GM10248 (cell line): ENCODE measurements at regions not wholly inside any gene's neighbourhood (a gene's known extent, or its start where the extent isn't known, plus 50 kb on each side); places are given as distances from the start of the nearest gene placed in this dataset.

Experiments used
- CTCF ChIA-PET: fragments of 300-600 bp; sonication (Branson Sonifier 250); formaldehyde crosslinking; extraction: SDS; loops from one replicate; lab custom pipeline; 2021; ENCODE audit warnings: antibody characterized with exemption; lab: Yijun Ruan, JAX
- POLR2A ChIA-PET: fragments of 350-650 bp; sonication (Branson Sonifier 250); formaldehyde crosslinking; extraction: SDS; loops from one replicate; lab custom pipeline; 2020; ENCODE audit warnings: antibody characterized with exemption; lab: Yijun Ruan, JAX
- DNase-seq: peaks from one replicate; pipeline ENCODE4 v3.0.0; 2012; ENCODE audit errors: extremely low spot score
- TF ChIP-seq, protein P1 (sequence below): IDR thresholded peaks from 2 replicates; pipeline ENCODE4 v1.5.1; 2012; ENCODE audit warnings: mild to moderate bottlenecking, low read depth; ENCODE audit errors: extremely low read depth, missing control alignments, control extremely low read depth

DNA sequence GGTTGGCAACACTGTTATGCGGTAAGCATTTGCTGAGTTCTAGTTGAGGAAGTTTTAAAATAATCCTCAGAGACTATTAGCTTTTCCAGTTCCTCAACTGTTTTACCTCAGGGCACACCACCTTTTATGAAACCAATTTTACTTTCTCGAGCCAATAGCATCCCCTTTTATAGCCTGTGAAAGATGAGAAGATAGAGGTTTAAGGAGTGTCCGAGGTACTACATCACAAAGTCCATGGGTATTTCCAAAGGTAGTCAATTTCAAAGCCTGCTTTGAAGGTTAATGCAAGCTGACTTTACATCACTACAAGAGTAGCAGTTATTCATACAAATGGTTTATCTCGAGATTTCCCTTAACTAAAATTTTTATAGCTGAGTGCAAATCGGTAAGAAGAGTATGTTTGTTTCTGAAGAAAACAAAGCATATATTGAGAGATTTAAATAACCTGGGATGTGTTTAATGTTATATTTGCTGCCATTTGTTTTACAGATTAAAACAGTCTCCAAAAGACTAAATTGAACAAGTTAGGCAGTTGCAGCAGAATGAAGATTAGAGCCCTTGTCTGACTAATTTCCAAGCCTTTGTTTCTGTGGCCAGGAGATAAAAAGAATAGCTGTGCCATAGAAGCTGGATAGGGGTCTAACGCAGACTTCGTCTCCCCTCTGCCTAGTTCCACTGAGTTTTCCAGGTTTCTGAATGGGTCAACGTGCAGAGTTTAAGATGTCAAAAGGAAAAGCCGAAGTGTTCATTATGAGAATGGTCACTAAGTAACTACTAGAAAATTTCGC, 74.7 kb upstream of the TRPC4 start:
- POLR2A ChIA-PET = no interaction called here
- TF ChIP-seq, protein P1, sequence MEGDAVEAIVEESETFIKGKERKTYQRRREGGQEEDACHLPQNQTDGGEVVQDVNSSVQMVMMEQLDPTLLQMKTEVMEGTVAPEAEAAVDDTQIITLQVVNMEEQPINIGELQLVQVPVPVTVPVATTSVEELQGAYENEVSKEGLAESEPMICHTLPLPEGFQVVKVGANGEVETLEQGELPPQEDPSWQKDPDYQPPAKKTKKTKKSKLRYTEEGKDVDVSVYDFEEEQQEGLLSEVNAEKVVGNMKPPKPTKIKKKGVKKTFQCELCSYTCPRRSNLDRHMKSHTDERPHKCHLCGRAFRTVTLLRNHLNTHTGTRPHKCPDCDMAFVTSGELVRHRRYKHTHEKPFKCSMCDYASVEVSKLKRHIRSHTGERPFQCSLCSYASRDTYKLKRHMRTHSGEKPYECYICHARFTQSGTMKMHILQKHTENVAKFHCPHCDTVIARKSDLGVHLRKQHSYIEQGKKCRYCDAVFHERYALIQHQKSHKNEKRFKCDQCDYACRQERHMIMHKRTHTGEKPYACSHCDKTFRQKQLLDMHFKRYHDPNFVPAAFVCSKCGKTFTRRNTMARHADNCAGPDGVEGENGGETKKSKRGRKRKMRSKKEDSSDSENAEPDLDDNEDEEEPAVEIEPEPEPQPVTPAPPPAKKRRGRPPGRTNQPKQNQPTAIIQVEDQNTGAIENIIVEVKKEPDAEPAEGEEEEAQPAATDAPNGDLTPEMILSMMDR = no peak
- CTCF ChIA-PET = interaction anchor here (1.2 kb wide), 1 partner anchor 9 kb away, joined by 3 read pairs; no protein-coding TSS in a partner anchor

DNA sequence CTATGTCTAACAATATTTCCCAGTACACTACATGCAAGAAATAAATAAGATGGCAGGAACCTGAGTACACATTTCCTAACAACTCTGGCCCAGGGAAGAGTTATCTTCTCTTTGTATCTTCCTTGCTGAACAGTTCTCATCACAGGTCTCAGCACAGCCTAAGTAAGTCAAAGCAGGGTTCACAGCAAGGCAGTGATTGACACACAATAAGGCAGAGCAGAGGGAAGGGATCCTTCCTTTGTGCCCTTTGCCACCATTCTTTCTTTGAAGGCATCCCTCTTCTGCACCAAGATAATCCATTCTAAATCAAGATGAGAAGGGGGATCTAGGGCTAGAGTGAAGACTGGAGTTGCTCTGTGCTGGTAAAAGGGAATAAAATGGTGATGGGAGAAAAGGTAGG, 73.4 kb upstream of the TRPC4 start:
- DNase-seq = no peak
- TF ChIP-seq, protein P1 = no peak
- POLR2A ChIA-PET = no interaction called here
- CTCF ChIA-PET = no interaction called here

More for the DNA sequence above, 74.7 kb upstream of the TRPC4 start:
- no peak for DNase-seq

DNA sequence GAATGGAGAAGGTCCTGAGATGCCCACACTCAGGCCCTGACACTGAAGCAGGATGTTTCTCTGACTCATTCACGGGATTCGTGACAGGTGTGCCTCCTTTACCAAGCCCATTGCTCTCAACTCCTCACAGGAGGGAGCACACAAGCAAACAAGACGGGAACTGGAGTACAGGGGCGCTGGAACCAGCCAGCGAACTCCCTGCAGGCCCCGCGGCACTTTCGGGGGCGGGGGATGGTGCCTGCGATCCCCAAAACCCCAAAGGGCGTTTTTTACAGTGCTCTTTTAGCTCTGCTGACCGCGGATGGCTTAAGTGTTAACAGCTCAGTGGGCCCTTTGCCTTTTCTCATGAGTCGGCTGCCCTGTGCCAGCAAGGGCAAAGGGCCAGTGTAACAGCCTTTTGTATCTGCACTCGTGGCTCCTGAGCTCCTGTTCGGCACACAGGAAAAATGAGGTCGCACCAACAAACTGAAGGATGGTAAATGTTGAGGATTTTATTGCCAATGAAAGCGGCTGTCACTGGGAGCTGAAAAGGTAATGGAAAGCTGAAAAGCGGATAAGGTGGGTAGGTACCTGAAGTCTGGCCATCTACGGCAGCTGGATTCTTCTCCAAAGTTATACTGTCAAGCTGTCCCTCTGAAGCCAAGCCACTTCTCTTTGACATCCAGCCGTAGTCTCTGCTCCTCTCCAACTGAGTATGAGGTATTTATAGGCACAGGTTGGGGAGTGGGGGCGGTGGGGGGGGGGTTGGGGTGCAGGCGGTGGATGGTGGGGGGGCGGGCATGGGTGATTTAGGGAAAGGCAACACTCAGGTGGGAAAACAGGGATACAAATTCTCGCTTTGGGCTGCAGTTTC, 65.0 kb upstream of the TRPC4 start:
- ChIA-PET CTCF (interaction anchor here (0.8 to 1.2 kb wide), 2 partner anchors 12 to 17 kb away, joined by 3 read pairs; no protein-coding TSS in a partner anchor), POLR2A (no interaction called here)
- no peak for DNase-seq
- TF ChIP-seq, protein P1 = no peak

DNA sequence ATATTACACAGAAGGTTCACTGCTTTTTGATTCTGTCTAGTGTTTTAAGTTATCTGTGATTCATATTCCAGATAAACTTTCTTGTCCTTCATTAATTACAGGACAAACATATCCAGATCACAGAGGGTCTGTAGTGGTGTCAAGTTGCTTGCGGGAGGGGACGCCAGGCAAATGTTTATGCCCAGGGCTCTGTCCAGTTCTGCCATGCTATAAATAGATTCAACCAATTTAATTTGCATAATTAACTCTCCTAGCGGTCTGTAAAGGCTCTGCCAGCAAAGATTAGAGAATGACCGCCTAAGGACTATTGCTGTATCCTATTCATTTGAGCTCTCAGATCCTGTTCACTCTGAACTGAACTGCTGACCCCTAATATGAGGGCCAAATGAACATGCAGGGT, 59.7 kb upstream of the TRPC4 start:
- ChIA-PET POLR2A (no interaction called here), CTCF (interaction anchor here (0.6 kb wide), 1 partner anchor 39 kb away, joined by 3 read pairs; no protein-coding TSS in a partner anchor)
- TF ChIP-seq, protein P1 = no peak
- DNase-seq = no peak

DNA sequence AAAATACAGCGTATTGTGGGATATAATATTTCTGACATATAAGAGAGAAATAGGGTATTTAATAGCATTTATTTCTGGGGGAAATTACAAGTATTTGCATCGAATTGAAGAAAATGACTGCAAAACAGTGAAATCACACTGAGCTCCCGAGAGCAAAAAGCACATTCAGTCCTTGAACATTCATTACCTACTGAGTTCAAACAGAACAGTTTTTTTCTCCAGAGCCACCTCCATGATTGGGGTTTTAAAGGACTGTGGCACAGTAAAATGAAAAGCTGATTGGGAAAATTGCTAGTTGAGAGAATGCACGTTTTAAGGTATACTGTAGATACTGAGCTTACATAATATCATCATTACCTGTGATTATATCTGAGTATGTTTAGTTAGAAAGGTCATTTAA, 58.0 kb upstream of the TRPC4 start:
- DNase-seq = no peak
- ChIA-PET CTCF (interaction anchor here (1.7 kb wide), 1 partner anchor 10 kb away, joined by 3 read pairs; no protein-coding TSS in a partner anchor), POLR2A (no interaction called here)
- TF ChIP-seq, protein P1 = no peak

DNA sequence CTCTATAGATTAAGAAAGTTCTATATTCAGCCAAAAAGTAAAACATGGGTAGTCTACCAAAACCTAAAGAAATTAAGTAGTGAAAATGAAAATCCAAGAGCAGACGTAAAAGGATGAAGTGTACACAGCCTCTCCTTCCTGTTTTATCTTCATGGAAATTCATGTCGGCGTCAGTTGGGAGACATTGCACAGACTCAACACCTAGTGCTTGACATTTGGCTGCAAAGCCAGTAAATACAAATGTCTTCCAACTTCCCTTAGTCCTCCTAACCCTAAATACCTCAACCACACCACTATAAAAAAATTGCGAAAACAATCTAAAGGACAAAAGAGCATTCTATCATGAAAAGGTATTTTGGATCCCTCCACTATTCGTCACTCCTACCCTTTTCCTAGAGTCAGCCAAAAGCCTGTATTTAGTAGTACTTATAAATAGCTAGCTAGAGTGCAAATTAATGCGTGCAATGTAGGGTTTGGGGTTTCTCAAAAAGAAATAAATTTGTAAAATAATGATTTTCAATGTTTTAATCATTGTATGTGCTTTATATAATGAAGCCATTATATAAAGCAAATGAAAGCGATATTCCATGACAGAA, 56.4 kb upstream of the TRPC4 start:
- ChIA-PET POLR2A (no interaction called here), CTCF (interaction anchor here (1.3 to 1.7 kb wide), 2 partner anchors 11 to 22 kb away, joined by 3 read pairs; no protein-coding TSS in a partner anchor)
- no peak for DNase-seq
- TF ChIP-seq, protein P1 = no peak
